DND-41 (cell line): ENCODE measurements at regions not wholly inside any gene's neighbourhood (a gene's known extent, or its start where the extent isn't known, plus 50 kb on each side); places are given as distances from the start of the nearest gene placed in this dataset.

Source experiments
- CTCF ChIP-seq: IDR thresholded peaks from 2 replicates; pipeline ENCODE4 v1.5.1; 2012; ENCODE audit warnings: borderline replicate concordance, low read length, moderate library complexity, mild to moderate bottlenecking; ENCODE audit not compliant: poor library complexity, severe bottlenecking; ENCODE audit errors: extremely low read depth
- EZH2 ChIP-seq: IDR thresholded peaks from 3 replicates; pipeline ENCODE4 v1.6.1; 2012; ENCODE audit warnings: borderline replicate concordance, low read depth, mild to moderate bottlenecking, moderate library complexity, low read length, inconsistent platforms; ENCODE audit not compliant: severe bottlenecking

DNA sequence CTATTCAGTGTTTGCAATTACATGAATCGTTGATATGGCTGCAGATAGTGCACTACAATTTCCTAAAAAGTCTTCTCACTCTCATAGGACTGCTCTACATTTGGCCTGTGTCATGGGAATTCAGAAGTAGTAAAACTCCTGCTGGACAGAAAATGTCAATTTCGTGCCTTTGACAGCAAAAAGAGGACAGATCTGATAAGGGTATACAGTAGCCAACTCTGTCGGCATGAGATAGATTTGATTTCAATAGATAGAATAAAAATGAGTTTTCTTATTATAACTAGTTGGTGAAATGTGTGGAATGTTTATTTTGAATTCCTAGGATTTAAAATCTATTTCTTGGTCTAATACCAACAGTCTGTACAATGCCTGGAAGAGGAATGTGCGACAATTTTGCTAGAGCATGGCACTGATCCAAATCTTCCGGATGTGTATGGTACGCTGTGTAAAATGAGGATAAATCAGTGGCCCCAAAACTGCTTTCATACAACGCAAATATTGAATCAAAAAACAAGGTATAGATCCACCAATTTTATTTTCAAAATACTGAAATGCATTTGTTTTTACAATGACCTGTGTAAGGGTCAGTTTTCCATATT lies 133.5 kb upstream of the CDK13 start:
- no peak for TF ChIP-seq CTCF
- no peak for TF ChIP-seq EZH2
